HG03469 (cell line): ENCODE measurements at regions not wholly inside any gene's neighbourhood (a gene's known extent, or its start where the extent isn't known, plus 50 kb on each side); places are given as distances from the start of the nearest gene placed in this dataset.

Experiments used
- ATAC-seq: cut with Tn5 transposase; IDR thresholded peaks from one replicate; pipeline ENCODE4 v1.9.1; 2021; ENCODE audit warnings: mild to moderate bottlenecking, moderate library complexity, moderate number of reproducible peaks; ENCODE audit not compliant: unreplicated experiment

GRCh38 chr5:74408150-74409043, 232.1 kb downstream of the ENC1 start:
- ATAC-seq = no peak

DNA sequence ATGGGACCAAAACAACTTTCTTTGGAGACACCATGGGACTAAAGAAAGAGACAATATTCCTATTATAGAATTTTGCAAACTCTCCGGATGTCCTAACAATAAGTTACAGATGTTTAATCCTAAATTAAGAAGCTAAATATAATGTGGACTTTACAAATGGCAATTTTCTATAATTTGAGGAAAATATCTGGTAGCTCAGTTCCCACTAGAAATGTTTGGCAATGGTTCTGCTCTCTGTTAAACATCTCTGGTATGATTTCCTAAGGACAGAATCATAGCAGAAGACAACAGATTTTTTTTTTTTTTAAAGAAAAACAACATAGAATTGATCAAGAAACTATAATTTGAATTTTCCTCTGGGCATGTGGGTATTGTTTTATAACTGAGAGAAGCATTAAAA, 232.8 kb downstream of the ENC1 start:
- no peak for ATAC-seq

GRCh38 chr5:74406844-74407243, 233.7 kb downstream of the ENC1 start:
- no peak for ATAC-seq

GRCh38 chr5:74405593-74405992, 234.9 kb downstream of the ENC1 start:
- no peak for ATAC-seq

- ATAC-seq = no peak
These were observed 235.7 kb downstream of the ENC1 start for GRCh38 chr5:74404574-74405508.

- ATAC-seq = no peak
These were observed 236.8 kb downstream of the ENC1 start for GRCh38 chr5:74403771-74404170.

- ATAC-seq = no peak
These were observed 238.0 kb downstream of the ENC1 start for GRCh38 chr5:74402553-74402952.

DNA sequence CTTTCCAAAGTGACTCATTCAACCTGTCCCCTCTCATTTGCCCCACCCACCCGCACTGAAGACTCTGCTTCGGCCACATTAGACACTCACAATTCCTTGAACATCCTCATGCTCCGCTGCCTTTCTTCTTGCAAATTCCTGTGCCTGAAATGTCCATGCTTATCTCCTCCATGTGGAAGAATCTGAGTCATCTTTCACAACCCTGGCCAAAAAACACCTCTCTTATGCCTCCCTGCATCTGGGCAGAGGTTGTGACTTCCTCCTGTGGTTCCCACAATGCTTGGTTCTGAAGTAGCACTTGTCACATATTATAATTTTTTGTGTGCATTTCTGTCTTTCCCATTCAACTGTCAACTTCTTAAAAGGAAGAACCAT, 238.6 kb downstream of the ENC1 start:
- ATAC-seq = no peak

GRCh38 chr5:74401281-74401945, 239.1 kb downstream of the ENC1 start:
- ATAC-seq = no peak

DNA sequence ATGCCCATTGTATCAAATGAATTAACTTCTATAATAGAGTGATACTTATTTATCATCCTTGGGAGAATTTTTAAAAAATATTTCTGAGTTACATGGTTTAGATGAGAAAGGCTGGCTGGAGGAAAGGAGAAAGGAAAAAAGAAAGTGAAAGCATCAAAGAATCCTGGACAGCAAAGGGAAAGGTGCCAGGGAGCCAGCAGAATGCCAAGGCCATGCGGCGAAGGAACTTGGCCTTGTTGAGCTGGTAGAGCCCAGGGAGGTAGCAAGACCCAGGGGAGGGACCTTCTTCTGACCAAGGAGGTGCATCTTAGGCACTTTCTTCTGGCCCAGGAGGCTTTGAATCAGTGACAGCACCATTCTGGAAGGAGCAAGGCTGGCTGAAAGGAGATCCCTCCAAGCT, 240.5 kb downstream of the ENC1 start:
- no peak for ATAC-seq

- ATAC-seq = no peak
These were observed 243.5 kb downstream of the ENC1 start for GRCh38 chr5:74396913-74397622.

DNA sequence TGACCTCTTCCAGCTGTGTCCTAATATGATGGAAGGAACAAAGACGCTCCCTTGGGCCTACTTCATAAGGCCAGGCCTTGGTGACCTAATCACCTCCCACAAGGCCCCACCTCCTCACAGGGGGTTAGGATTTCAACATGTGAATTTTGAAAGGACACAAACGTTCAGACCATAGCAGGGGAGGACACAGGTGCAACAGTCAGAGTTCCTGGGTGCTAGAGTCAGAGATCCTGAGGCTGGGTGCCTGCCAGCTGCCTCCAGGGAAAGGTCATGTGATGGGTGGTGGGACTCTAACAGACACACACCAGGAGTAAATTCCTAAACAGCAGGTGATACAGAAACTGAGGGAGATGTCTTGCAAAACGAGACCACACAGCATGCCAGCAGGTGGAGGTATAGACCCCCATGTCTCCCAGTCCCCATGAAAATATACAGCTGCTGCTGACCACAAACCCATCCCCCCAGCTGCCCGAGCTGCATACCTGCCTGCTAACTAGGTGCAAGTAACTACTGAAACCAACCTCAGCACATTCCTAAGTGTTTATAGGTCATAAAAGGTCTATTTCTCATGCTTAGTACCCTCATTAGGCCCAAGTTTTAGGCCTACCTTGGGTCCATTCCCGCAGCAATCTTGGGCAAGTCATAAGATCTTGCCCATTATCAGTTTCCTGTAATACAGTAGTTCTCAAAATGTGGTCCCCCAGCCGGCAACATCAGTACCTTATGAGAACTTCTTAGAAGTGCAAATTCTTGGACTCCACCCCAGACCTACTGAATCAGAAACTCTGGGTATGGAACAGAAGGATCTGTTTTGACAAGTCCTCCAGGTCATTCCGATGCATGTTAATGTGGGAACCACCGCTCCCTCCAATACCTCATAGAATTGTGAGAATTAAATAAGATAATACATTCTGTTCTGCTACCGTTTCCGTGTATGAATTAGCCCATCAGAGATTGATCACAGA, 245.3 kb downstream of the ENC1 start:
- no peak for ATAC-seq

GRCh38 chr5:74394528-74394915, 246.0 kb downstream of the ENC1 start:
- no peak for ATAC-seq

DNA sequence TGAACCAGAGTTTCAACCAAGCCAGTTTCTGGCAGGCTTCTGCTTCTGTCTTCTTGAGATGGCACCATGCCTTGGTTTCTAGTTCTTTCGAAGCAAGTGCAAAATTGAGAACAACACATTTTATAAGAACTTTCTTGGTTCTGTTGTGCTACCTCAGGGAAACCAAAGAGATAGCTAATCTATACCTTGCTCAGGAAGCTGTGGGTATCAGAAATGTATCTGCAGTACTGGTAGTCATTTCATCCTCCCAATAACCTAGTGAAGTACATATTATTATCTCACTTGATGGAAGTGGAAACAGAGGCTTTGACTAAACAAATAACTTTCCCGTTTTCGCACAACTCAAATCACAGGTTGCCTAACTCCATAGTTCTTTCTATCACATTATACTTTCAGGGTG, 246.6 kb downstream of the ENC1 start:
- no peak for ATAC-seq

- ATAC-seq = no peak
These were observed 247.7 kb downstream of the ENC1 start for GRCh38 chr5:74392711-74393351.

- ATAC-seq = no peak
These were observed 249.1 kb downstream of the ENC1 start for GRCh38 chr5:74391410-74391809.

DNA sequence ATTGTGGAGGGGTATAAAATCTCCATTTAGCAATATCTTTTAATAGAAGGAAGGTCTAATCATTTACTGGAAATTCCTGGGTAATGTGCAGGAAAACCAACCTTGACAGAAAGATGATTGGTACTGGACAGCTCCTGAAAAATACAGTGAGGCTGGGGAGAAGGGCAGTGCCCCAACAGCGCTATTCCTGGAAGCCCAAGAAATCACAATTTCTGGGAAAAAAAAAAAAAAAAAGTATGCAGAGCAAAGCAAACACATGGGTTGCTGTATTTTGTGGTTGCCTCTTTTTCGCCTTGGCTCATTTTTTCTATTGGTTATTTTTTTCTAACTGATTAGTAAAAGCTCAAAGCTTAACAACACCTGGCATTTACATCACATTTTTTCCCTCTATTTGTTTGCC, 249.7 kb downstream of the ENC1 start:
- ATAC-seq = no peak

DNA sequence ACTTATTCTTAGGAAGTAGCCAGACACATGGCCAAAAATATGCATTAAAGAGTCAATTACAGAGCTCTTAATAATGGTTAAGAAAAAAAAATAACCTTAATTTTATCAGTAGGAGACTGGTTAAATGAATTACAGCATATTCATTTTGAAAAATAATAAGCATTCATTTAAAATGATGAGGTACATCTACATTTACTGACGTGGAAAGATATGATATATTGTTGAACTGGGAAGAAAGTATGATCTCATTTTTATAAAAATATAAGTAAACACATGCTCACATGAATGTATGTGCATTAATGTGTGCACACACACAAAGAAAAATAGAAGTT, 250.3 kb downstream of the ENC1 start:
- ATAC-seq = no peak
